NCI-H69 (cell line): ENCODE measurements at regions not wholly inside any gene's neighbourhood (a gene's known extent, or its start where the extent isn't known, plus 50 kb on each side); places are given as distances from the start of the nearest gene placed in this dataset.
"Not testable (repeated sequence)": the region's sequence is repeated elsewhere in the genome, so short reads cannot be mapped to it uniquely, and the experiment has no call there.

ENCODE experiments used
- DNase-seq: peaks from one replicate; lab custom pipeline; 2025; lab: John Stamatoyannopoulos, UW

DNA sequence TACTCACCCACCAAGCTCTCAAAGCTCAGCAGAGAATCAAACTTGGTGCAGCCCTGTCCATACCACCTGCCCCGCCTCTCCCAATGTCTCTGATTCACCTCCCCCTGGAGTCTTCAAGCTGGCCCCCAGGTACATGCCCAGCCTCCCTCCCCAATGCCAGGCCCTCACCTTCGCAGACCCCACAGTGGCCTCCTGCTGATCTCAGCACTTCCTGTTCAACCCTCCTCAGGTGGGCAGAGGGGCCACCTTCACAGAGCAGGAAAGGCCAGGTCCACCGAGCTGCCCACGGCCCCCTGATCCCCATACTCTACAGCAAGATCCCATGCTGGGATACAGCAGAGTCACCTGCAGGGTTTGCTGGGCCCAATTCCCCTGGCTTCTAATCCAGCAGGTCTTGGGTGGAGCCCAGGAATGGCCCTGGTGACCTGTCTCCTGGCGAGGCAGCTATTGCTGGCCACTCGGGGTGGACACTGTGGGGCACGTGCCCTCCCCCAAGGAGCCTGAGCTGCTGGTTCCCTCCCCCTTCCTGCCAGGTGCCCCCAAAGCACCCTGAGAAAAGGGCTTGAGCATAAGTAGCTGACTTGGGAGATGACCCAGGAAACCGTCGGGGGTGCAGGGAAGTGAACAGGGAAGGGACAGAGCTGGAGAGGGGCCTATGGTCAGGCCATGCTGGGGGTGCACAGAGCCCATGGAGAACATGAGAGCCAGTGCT, 150.7 kb downstream of the BRD1 start:
- no peak for DNase-seq

DNA sequence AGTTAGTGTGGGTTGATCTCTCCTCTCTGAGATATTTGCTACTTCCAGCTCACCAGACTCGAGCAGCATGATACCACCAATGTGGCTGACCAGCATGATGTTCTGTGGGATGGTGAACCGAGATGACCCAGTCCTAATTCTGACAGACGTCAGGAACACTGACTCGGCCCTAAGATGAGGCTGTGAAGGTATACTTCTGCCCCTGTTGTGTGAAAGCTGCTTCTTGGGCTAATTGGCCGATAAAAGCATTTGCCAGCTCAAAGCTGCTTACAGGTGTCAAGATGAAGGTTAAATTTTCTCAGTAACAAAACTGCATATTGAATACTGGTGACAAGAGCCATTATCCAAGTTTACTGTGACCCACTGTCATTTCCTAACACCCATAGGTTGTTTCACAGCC, 151.4 kb downstream of the BRD1 start:
- DNase-seq, result no peak

DNA sequence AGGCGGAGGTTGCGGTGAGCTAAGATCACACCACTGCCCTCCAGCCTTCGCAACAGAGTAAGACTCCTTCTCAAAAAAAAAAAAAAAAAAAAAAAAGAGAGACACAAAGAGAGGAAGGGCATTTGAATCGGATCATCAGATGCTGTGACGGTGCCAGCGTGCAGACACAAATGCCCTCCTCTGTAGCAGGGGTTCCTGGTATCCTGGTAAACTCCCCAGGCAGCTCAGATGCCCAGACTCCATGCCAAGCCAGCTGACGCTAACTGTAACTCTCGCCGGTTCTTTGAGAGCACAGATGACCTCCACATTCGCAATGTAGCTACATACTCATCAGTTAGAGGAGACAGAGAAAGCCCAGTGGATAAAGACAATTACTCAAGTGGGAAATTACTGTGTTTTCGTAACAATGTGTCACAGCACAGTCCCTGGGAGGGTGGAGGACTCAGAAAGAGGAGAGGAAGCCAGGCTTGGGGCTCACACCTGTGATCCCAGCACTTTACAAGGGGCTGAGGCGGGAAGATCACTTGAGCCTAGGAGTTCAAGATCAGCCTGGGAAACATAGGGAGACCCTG, 153.1 kb downstream of the BRD1 start:
- DNase-seq, result peak; percentile 6

DNA sequence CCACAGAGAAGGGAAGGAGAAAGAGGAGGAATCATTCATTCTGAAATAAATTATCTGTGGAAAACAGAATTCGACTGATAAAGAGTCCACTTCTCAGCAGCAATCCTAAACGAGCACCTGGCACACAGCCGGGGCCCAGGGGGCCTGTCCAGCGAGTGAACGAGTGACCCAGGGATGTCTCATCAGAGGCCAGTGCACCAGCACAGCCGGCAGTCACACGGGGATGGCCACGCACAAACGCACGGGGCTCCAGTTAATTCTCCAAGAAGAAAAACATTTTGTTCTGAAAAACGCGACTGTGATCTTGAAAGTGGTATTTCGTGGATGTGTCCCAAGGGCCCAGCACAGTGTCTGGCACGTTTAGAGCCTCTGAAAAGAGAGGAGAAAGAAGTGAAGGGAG, 154.6 kb downstream of the BRD1 start:
- DNase-seq, result no peak

DNA sequence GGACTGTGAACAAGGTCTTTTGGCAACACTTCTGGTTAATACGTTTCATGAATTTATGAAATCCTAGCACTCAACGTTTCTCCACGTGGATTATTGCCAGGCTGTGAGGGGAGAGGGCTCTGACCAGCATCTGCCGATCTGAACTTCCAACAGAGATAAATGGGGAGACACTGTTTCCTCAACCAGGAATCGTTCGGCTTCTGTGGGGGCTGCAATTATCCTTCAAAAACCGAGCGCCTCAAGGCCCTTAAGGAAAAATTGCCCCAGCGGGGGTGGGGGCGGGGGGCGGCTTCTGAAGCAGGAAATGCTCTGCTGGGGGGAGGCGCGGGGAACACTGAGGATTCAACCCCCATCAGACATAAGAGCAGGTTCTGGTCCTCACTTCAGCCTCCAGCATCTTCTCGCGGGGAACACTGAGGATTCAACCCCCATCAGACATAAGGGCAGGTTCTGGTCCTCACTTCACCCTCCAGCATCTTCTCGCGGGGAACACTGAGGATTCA, 155.6 kb downstream of the BRD1 start:
- peak; percentile 63 for DNase-seq

DNA sequence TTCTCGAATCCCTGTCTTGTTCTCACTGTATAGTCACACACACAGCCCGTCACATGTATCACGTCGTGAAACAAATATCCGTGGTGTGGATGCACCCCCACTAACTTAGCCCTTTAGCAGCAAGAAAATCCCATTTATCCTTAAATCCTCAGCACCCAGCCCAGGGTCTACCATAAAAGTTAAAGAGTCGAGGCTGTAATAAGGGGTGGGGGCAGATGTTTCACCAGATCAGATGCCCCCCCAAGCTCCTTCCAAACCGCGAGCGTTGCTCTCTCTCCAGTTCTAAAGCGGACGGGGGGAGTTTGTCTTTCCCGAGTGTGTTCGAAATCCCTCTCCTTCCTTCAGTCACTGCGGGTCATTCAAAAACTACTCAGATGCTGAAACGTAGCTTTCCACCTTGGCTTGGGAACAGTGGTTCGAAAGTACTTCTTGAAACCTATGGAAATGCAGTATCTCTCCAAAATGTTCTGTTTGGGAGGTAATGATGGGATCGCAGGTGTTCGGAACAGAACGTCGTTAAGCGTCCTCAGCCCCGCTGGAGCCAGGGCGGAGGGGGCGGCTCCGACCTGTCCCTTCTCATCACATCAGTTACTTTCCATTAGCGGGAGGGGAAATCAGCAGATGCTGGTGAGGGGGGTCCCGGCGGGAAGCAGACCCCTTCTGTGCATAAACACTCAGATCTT, 156.2 kb downstream of the BRD1 start:
- DNase-seq, result peak; percentile 63

DNA sequence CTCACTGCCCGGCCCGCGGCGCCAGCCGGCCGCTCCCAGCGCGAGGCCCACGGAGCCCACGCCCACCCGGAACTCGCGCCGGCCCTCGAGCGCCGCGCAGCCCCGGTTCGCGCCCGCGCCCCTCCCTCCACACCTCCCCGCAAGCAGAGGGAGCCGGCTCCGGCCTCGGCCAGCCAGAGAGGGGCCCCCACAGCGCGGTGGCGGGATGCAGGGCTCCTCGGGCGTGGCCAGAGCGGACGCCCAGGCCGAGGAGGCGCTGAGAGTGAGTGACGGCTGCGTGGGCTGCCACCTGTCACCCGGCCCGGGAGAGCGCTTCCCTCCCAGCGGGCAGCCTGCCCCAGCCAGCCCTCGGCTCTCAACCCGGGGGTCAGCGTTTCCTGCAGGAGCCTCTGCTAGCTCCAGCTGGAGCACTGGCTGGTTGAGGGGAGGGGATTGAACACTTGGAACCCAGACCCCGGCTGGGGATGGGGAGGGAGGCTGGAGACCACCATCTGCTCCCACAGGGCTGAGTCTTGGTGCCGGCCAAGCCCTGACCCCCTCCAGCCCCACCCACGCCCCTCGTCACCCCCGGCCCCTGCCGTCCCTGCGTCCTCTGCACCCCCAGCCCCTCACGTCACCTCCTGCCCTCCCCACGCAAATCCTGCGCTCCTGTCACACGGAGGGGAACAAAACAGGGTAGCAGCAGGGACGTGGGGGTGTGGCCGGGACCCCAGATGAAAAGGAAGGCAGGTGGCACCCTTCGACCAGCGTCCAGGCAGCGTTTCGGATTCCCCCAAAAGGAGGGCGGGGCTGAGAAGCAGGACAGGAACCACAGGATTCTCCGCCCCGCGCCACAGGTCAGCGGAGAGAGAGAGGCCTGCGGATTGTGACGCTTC, 157.0 kb downstream of the BRD1 start:
- DNase-seq, result peak; percentile 55

DNA sequence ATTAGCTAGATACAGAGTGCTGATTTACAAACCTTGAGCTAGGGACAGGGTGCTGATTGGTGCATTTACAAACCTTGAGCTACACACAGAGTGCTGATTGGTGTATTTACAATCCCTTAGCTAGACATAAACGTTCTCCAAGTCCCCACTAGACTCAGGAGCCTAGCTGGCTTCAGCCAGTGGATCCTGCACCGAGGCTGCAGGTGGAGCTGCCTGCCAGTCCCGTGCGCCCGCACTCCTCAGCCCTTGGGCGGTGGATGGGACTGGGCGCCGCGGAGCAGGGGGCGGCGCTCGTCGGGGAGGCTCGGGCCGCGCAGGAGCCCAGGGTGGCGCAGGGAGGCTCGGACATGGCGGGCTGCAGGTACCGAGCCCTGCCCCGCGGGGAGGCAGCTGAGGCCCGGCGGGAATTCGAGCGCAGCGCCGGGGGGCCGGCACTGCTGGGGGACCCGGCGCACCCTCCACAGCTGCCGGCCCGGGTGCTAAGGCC, 157.7 kb downstream of the BRD1 start:
- DNase-seq, result peak; percentile 17

DNA sequence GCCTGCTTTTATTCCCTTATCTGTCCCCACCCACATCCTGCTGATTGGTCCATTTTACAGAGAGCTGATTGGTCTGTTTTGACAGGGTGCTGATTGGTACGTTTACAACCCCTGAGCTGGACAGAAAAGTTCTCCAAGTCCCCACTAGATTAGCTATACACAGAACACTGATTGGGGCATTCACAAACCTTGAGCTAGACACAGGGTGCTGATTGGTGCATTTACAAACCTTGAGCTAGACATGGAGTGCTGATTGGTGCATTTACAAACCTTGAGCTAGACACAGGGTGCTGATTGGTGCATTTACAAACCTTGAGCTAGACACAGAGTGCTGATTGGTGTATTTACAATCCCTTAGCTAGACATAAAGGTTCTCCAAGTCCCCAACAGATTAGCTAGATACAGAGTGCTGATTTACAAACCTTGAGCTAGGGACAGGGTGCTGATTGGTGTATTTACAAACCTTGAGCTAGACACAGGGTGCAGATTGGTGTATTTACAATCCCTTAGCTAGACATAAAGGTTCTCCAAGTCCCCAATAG, 158.2 kb downstream of the BRD1 start:
- not testable (repeated sequence) for DNase-seq

DNA sequence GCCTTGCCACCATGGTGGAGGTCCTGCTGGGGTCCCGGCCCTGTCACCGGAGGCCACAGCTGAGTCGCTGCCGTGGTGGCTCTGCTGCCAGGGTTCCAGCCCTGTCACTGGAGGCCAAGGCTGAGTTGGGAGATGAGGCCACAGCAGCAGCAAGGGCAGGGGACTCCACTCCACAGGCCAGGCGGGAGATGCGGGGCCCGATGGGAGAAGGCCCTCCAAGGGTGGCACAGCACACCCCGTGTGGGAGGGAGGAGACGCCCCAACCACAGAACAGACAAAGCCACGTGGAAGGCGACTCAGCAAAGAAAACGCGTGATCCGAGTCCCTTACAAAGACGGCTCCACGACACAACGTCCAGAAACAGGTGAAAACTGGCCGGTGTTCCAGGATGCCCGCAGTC, 159.3 kb downstream of the BRD1 start:
- no peak for DNase-seq

DNA sequence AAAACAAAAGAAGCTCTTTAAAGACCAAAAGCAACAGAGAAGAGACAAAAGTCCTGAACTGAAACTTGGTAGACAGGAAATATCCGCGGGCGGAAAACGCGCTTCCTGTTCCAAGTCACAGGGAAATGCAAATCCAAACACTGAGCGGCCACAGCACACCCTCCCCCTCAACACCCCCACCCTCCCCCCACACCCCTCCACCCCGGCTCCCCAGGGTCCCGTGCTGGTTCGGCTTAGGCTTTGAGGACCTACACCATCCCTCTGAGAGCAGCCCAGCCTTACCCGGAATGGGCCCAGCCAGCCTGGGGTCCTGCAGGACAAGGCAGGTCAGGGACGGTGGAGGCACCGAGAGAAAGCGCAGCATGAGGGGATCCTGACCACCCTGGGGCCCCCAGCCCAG, 160.4 kb downstream of the BRD1 start:
- no peak for DNase-seq

DNA sequence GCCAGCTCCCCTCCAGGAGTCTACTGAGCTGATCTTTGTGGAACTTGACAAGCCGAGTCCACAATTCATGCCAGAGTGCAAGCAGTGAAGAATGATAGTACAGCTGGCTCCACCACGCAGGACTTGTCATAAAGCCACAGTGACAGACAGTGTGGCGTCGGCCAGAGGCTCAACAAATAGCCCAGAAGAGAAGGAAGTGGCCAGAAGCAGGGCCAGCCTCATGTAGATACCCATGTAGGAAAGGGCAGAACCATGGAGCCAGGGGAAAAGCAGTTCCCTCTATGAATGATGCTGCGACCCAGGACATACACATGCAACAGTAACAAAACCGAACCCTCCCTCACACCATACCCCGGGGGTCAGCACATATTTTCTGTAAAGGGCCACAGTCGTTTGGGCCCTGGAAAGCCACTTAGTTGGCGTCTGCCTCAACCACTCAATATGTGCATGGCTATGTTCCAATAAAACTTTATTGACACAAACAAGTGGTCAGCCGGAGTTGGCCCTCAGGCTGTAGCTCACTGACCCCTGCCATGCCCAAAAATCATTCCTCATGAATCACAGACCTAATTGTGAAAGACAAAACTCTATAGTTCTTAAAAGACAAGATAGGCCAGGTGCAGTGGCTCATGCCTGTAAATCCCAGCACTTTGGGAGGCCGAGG, 161.4 kb downstream of the BRD1 start:
- DNase-seq, result no peak

DNA sequence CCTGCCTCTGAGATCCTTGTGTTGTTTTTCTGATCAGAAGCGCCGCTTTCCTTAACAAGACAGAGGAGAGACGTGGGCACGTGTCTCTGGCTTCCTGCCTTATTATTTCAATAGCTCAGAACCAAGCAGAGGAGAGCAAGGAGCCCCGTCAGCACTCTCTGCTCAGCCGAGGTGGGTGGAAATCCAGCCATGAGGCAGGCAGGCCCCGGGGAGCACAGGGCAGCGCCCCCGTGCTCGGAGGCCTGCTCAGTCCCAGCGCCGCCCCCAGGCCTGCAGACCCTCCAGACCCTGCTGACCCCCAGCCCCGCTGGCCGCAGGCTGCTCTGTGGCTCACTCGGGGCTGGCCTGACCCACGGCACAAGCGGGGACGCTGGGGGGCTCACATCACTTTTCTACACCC, 162.8 kb downstream of the BRD1 start:
- no peak for DNase-seq

DNA sequence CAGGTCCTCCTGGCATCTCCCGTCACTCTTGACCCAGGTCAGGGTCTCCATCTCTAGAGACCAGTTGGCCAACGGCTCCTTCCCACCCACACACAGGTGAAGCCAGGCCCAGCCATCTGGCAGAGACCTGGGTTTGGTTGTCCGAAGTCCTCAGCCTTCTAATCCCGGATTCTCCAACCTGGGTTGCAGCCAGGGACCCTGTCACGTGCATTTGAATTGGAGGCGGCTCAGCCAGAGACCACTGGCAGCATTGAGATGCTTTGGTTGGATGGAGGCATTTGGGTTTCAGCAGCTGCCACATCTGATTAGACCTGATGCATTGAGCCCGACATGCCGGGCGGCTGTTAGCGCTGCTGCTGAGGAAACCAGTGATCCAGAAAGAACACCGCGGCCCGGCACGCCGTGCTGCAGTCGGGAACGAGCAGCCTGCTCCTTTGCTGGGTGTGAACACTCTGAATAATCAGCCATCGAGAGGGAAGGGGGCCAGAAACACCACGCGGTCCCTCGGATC, 163.2 kb downstream of the BRD1 start:
- no peak for DNase-seq

DNA sequence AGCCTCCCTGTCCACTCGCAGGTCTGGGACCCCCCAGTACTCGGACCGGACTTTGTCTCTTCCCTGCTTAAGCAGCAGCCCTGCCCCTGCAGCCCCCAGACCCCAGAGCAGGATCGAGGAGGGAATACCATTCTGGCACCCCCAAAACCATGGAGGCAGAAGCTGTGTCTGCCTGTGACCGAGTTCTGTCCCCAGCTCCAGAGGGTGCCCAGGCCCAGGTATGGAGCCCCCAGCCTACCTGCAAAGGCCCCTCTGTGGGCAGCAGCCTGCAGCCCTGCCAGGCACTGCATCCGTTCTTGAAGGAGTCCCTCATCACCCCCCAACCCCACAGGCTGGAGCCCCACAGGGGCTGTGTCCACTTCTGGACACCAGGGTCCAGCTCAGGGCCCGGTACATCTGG, 163.8 kb downstream of the BRD1 start:
- DNase-seq, result no peak

DNA sequence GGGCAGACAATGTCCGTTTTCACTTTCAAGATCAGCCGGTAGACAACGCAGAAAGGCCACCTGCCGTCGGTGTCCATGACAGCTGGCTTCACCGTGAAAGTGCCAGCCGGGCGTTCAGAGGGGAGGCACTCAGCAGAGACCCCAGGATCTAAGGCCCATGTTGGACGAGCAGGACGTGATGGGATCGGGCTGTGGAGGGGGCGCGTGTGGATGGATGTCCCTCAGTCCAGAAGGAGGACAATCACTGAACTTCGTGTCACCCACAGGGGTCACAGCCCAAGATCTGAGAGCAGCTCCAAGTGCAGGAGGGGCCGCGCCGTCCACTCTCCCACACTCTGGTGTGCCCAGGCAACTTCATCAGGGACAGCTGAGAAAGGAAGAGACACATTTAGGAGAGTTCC, 164.4 kb downstream of the BRD1 start:
- no peak for DNase-seq

DNA sequence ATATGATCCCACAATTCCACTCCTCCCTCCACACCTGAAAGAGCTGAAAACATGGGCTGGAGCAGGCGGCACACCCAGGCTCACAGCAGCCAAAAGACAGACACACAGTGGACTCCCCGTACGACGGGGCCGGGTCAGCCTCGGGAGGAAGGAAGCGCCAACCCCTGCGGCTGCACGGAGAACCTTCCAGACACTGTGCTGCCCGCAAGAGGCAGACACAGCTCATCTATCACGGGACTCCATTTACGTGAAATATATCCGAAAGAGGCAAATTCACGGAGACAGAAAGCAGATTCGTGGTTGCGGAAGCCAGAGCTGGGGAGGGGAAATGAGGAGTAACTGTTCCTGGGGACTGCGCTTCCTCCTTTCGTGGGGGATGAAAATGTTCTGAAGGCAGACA, 165.0 kb downstream of the BRD1 start:
- no peak for DNase-seq

DNA sequence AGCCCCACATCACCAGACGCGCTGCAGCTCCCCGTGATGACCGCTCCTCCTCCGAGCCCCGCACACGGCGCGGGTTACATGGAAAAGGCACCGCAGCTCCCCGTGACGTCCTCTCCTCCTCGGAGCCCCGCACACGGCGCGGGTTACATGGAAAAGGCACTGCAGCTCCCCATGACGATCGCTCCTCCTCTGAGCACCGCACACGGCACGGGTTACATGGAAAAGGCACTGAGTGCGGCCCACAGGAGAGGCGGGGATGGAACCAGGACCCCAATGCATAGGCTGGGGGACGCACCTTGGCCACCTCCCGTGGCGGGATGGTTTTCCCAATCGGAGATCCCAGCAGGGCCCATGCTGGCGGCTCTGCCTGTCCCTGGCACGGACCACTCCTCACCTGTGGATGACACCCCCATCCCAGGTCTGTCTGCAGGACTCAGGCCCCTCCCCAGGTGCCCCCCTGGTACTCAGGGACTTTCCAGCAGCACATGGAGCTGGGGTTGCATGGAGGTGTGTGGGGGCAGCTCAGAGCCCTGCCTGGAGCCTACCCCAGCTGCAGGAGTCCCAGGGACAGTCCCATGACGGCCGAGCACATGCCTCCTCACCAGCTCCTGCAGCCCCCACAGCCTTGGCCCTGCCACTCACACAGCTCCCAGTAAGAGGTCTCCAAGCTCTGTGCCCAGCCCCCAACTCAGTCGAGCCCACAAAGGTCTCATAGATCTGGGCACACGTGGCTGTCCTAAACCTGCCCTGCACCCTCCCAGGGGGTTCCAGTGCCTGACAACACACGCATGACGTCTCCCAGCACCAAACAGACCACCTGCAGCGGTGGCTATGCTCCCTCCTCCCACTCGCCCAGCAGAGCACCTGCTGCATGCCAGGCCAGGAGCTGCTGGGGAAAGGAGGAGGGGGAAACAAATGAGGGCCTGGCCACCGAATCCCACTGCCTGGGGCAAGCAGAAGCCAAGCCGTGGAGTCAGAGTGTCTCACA, 166.6 kb downstream of the BRD1 start:
- DNase-seq, result peak; percentile 59

DNA sequence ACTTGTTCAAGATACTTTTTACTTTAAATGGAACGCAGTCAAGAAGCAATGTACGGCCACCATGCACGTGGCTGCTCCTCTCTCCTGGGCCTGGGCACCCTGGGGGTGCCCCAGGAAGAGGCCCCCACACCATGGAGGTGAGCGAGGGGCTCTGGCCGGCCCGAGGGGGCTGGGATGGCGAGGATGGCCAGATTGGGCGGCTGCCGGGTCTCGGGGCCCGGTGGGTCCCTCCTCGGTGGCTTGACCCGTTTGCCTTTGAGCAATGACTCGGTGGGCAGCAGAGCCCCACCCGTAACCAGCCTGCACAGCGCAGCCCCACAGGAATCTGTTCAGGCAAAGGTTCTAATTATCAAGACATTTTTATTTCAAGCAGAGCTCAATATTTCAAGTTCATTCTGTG, 167.4 kb downstream of the BRD1 start:
- no peak for DNase-seq

DNA sequence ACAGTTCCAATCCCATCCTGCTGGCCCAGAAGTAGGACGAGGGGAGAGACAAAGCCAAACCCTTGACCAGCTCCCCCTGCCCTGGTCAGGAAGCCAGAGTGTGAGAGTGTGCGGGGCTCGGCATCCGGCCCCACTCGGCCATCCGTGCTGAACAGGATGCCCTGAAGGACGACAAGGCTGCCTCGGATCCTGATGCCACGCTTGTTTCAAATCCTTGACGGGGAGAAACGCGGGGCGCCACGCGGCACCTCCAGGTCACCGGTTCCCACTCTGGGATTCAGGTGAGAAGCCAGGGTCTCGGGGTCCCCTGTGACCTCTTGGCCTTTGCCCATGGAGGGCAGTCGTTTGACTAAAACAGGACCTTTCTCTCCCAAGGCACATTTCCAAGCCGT, 167.8 kb downstream of the BRD1 start:
- no peak for DNase-seq
